GM12892 (cell line): ENCODE measurements at regions not wholly inside any gene's neighbourhood (a gene's known extent, or its start where the extent isn't known, plus 50 kb on each side); places are given as distances from the start of the nearest gene placed in this dataset.

ENCODE experiments used
- DNase-seq: peaks from one replicate; pipeline ENCODE4 v3.0.0; 2011; ENCODE audit not compliant: insufficient read length
- FAIRE-seq: peaks from 2 replicates; lab custom pipeline; 2011; peaks lifted over from hg19 to GRCh38; lab: Jason Lieb, UNC
- POLR2A ChIP-seq: IDR thresholded peaks from 2 replicates; pipeline ENCODE4 v1.6.1; 2011; ENCODE audit warnings: low read depth, low read length, control low read depth
- POLR2AphosphoS5 ChIP-seq: IDR thresholded peaks from 2 replicates; pipeline ENCODE4 v1.6.1; 2011; ENCODE audit warnings: low read depth, low read length, control low read depth
- TAF1 ChIP-seq: IDR thresholded peaks from 2 replicates; pipeline ENCODE4 v1.6.1; 2011; ENCODE audit warnings: low read depth, mild to moderate bottlenecking, control low read depth, low read length, borderline replicate concordance

DNA sequence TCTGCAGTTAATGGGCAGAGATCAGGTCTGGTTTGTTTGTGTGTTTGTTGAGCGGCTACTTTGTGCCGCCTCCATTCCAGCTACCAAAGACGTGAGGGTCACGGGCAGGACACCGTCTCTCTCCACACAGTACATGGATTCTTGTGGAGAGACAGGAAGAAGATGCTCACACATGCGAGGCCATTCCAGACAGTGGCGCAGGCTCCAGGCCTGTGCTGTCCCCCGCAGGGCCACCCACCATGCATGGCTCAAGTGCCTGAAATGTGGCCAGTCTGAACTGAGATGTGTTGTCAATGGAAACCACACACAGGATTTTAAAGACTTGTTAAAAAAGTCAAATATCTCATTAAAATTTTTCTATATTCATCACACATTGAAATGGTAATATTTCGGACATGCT lies 848.3 kb downstream of the TBC1D22A start:
- DNase-seq, result no peak
- no peak for TF ChIP-seq TAF1
- no peak for TF ChIP-seq POLR2A
- no peak for TF ChIP-seq POLR2AphosphoS5
- no peak for FAIRE-seq

DNA sequence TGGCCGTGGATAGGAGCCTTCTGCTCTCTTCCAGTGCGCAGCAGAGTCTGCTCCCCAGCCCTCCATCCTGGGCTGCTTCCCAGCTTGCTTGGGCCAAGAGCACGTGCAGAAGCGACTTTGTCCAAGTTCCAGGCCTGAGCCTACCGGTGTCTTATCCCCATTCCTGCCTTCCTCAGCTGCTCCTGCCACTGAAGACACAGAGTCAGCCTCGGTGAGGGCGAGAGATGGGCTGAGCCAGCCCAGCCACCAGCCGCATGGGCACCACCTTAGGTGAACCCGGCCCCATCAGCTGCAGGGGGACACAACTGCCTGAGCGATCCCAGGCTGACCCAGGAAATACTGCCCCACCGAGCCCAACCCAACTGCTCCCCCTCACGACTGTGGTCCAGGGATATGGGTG lies 847.8 kb downstream of the TBC1D22A start:
- DNase-seq, result no peak
- TF ChIP-seq TAF1, result no peak
- no peak for TF ChIP-seq POLR2A
- no peak for TF ChIP-seq POLR2AphosphoS5
- no peak for FAIRE-seq

DNA sequence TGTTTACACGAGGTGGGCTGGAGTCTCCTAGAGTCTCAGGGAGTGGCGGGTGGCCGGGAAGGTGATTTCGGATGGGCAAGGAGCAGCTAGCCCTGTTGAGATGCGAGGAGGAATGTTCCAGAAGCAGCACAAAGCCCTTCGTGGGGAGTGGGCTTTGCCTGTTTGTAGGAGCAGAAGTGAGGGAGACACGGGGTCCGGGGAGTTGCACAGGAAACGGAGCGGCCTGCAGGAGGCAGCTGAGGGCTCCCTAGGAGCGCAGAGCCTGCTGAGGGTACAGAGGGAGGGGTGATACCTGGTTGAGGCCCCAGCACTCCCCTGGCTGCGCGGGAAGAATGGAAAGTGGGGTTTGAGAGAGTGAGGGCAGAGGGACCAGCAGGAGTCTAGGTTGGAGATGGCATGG lies 847.2 kb downstream of the TBC1D22A start:
- DNase-seq (no peak), FAIRE-seq (no peak)
- TF ChIP-seq POLR2AphosphoS5, result no peak
- TF ChIP-seq POLR2A, result no peak
- no peak for TF ChIP-seq TAF1

DNA sequence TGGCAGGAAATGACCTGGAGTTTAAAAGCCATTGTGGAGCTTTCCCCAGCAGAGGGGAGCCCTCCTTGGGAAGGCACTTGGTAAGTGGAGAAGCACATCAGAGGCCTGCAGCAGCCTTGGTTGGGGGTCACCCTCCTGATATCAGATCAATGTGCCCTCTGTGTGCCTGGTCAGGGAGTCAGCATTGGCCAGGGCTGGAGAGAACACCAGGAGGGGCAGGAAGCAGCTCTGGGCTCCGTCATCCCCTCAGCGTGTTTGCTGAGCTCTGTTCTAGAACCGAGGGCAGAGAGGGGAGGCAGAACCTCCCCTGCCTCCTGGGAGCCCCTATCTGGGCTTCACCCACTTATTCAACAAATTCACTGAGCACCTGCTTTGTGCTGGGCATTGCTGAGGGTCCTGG lies 846.0 kb downstream of the TBC1D22A start:
- FAIRE-seq (no peak), DNase-seq (no peak)
- TF ChIP-seq POLR2AphosphoS5, result no peak
- no peak for TF ChIP-seq TAF1
- no peak for TF ChIP-seq POLR2A

DNA sequence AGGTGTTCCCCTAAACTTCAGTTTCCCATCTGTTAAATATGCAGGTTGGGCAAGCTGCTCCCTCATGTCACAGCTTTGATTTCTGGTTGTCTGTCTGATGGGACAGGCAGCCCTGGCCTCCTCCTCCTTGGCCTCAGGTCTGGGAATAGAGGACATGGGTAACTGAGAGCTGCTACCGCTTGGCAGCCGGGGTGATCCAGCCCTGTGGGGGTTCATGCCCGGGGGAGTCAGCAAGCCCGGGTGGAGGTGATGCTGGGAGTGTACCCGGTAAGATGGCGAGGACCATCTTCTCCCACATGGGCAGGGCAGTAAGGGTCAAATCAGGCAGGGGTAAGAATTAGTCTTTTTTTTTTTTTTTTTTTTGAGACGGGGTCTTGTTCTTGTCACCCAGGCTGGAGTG lies 845.0 kb downstream of the TBC1D22A start:
- FAIRE-seq, result no peak
- DNase-seq, result no peak
- TF ChIP-seq TAF1 (no peak), POLR2AphosphoS5 (no peak), POLR2A (no peak)

DNA sequence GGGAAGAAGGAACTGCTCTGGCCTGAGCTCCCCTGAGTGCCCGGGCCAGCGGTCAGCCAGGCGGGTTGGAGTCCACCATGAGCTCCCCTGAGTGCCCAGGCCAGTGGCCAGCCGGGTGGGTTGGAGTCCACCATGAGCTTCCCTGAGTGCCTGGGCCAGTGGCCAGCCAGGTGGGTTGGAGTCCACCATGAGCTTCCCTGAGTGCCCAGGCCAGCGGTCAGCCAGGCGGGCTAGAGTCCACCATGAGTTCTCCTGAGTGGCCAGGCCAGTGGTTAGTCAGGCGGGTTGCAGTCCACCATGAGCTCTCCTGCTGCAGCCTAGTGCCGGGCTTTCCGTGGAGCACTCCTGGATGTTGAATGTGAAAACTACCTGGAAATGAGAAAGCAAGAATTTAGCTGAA lies 844.0 kb downstream of the TBC1D22A start:
- FAIRE-seq, result no peak
- no peak for DNase-seq
- TF ChIP-seq POLR2AphosphoS5 (no peak), TAF1 (no peak), POLR2A (no peak)

DNA sequence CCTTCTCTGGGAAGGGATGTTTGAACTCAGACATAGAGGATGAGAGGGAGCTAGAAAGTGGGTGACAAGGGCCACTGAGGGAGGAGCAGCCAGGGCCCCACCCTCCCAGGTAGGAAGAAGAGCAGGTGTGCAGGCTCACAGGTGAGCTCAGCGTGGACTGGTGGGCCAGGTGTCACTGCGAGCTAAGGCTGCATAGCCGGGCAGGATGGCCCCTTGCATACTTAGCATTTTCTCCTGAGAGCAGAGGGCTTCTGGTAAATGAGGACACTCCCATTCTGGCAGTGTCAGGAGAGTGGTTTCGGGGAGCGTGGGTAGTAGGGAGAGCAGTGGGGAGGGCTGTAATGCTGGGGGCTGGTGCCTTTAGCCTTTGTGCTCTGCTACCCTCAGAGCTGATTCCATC lies 843.4 kb downstream of the TBC1D22A start:
- DNase-seq (no peak), FAIRE-seq (no peak)
- TF ChIP-seq TAF1 (no peak), POLR2AphosphoS5 (no peak), POLR2A (no peak)

DNA sequence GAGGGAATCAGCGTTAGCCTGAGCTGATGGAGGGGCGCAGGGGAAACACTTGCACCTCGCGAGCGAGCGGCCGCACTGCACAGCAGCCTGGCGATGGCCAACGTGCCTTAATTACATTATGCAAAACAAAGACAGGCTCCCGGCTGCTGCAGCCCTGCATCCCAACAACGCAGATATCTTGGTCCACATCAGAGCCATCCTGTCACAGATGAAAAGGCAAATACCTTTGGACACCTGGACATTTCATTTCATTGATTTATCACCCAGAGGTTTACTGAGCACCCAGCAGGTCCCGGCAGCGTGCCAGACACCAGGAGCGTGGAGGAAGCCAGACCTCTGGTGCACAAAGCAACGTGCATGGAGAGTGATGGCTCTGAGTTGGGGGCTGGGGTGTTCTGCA lies 843.0 kb downstream of the TBC1D22A start:
- FAIRE-seq (no peak), DNase-seq (no peak)
- TF ChIP-seq TAF1 (no peak), POLR2AphosphoS5 (no peak), POLR2A (no peak)

DNA sequence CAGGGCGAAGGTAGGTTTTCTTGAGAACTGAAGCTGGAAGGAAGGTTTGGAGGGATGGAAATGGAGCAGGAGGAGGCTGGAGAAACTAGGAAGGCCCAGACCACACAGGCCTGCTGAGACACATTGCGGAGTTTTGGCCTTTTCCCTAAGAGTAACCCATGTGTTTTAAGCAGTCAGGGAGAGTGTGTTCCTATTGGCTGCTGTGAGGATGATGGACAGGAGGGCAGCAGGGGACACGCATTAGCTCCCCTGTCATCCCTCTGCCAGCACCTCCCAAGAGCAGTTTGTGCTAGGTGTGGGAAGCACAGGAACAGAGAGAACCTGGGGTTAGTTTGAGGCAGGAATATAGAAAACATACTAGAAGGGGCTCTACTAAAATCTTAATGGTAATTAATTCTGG lies 842.1 kb downstream of the TBC1D22A start:
- DNase-seq (no peak), FAIRE-seq (no peak)
- TF ChIP-seq TAF1 (no peak), POLR2A (no peak), POLR2AphosphoS5 (no peak)

DNA sequence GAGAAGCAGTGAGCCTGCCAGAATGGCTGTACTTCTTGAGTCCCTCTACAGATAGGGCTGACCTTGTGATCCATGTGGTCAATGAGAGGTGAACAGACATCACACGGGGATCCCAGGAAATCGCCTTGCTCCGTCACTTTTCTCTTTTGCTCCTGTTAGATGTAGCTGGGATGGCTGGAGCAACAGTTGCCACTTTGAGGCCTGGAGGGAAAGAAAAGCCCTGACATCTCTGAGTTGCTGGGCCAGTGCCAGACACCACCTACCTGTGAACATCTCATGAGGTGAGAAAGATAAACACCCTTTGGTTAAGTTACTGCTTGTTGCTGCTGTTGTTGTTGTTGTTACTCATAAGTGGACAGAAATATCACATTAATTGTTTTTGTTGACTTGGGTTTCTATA lies 840.3 kb downstream of the TBC1D22A start:
- no peak for TF ChIP-seq POLR2A
- TF ChIP-seq TAF1, result no peak
- TF ChIP-seq POLR2AphosphoS5, result no peak
- FAIRE-seq, result no peak
- no peak for DNase-seq

DNA sequence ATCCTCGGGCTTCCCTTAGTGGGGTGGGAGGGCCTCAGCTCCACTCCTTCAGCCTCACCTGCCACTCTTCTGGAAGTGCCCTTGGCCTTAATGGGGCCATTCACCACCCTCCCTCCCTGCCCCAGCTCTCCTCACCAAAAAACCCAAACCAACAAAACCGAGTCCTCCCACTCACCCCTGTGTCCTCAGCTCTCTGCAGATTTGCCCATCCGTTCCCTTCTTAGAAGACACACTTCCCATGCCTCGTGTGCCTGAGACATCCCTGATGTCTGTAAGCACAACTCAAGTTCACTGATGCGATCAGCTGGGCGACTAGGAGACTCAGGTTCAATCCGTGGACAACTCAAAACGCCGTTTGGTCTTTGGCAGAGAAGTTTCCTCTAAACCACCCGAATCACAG lies 839.2 kb downstream of the TBC1D22A start:
- no peak for TF ChIP-seq TAF1
- no peak for TF ChIP-seq POLR2AphosphoS5
- no peak for TF ChIP-seq POLR2A
- FAIRE-seq, result no peak
- DNase-seq, result no peak

DNA sequence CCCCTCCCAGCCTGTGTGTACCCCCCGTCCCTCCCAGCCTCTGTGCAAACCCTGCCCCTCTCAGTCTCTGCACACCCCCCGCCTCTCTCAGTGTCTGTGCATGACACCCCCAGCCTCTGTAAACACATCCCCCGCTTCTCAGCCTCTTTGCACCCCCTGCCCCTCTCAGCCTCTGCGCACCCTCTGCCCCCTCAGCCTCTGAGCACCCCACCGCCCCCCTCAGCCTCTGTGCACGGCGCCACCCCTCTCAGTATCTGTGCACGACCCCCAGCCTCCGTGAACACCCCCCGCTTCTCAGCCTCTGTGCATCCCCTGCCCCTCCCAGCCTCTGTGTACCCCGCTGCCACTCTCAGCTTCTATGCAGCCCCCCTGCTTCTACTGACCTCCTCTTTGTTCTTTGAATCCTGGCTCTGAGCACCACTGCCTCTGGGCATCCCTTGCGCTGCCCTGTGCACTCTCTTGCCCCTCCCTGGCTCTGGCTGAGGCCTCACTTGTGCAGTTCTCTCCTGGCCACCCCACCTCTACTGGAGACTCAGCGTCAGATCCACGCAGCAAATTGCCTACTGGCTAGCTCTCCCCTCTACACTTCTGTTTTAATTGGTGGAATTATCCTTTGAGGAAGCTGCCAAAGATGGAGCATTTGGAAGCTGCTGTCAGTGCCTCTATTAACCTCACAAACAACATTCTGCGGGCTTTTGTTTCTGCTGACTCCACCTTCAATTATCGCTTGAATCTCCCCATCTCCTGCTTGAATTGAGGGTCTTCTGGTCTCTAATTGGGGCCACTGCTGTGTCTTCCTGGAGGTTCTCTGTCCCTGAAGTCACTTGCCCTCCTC lies 838.6 kb downstream of the TBC1D22A start:
- TF ChIP-seq POLR2A (no peak), POLR2AphosphoS5 (no peak), TAF1 (no peak)
- no peak for DNase-seq
- no peak for FAIRE-seq
